HG02981 (cell line): ENCODE measurements at regions not wholly inside any gene's neighbourhood (a gene's known extent, or its start where the extent isn't known, plus 50 kb on each side); places are given as distances from the start of the nearest gene placed in this dataset.
A peak's percentile ranks its signal among the peaks of the same experiment; 100 is the strongest.

Experiments used
- ATAC-seq: cut with Tn5 transposase; IDR thresholded peaks from one replicate; pipeline ENCODE4 v1.9.1; 2021; ENCODE audit warnings: mild to moderate bottlenecking, moderate library complexity; ENCODE audit not compliant: unreplicated experiment

GRCh38 chr4:123092586-123092985 lies 170.2 kb upstream of the NUDT6 start:
- no peak for ATAC-seq

- ATAC-seq: no peak
Observed at GRCh38 chr4:123093236-123093635, 170.8 kb upstream of the NUDT6 start.

DNA sequence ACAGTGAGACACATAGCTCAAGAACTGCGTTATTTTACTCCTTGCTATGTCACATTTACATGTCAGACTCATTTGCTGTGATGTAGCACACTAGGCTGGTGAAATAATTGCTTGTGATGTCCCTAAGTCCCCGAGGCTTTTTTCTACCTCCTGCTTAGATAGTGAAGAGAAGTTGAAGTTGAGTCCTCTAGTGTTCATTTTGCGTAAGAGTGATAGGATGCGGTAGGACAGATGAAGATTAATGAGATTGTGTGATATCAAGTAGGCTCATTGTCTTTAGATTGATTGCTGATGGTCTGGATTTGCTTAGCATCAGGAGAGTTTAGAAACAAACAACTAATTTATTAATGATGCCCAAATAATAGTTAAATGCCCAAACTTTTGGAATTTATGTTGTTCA lies 173.6 kb upstream of the NUDT6 start:
- ATAC-seq: no peak

DNA sequence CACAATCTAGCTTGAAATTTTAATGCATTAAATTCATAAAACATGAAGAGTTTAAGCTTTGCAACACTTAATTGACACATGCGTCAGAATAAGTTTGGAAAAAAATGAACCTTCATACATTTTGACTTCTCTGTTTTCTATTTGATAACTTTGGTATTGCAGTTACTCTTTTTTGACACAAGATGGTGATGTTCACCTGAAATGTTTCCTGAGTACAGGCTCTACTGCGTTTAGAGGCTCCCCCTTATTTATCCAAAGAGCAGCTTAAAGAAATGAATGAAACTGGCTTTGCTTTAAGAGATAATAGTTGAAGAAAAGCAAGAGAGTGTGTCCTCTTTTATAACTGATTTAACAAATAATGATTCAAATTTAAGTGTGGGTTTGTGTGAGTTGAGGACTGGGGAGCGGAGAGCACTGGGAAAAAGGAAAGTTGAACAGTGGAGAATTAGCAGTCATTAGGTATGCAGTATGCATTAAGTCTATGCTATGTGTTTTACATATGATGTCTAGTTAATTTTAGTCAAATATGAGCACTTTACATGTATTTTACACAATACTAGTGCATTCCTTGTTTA lies 180.6 kb upstream of the NUDT6 start:
- ATAC-seq: peak; percentile 72

GRCh38 chr4:123104310-123105025 lies 182.1 kb upstream of the NUDT6 start:
- no peak for ATAC-seq

GRCh38 chr4:123105026-123105420 lies 182.6 kb upstream of the NUDT6 start:
- no peak for ATAC-seq

DNA sequence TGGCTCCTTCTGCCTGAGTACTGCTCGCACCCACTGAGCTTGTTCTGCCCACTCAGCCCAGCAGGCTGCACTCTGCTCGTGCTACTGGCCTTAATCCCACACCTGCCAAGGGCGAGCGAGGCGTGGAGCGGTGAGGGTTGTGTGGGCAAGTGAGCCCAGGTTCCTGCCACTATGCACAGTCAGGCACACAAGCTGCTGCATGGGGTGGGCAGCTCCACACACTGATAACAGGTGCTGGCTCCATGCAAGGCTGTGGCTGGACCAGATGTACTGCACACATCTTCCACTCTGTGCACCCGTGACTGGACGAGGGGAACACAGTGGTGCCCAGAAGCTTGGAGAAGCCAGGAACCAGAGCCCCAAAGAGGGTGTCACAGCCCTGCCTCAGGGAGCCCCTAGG lies 184.3 kb upstream of the NUDT6 start:
- no peak for ATAC-seq

DNA sequence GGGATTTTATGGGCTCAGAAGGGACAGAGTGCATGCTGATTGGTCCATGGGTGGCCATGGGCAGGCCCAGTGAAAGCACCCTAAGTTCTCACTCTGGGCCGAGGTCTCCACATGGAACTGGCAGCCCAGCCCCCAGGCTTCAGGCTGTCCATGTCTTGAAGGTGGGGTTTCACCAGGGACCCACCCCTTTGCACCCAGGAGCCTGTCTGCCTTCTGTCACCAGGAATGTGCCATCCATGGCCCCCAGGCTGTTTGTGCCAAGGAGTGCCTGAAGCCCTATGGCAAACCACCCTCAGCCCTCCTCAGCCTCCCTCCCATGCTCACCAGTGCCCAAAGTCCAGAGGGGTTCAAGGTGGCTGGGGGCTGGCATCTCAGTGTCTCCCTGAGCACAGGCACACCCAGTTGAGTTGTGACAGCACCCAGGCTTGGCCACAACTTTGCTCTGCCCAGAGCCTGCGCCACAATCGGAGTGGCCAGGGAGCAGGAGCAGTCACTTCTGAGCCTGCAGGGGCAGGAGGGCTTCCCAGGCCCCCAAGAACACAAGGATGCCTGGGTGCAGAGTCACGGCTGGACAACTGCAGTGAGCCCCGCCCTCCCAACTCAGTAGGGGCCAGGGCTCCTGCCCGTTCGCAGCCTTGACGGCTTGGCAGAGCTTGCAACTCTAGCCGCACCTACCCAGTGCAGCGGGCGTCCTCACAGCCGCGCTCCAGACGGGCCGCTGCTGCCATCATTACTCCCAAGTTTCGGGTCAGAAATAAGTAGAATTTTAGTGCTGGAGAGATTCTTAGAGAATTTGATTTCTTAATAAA lies 185.3 kb upstream of the NUDT6 start:
- no peak for ATAC-seq

GRCh38 chr4:123109139-123109538 lies 186.7 kb upstream of the NUDT6 start:
- no peak for ATAC-seq

- ATAC-seq: no peak
Observed at GRCh38 chr4:123110147-123110546, 187.8 kb upstream of the NUDT6 start.

- ATAC-seq: no peak
Observed at GRCh38 chr4:123110685-123111084, 188.3 kb upstream of the NUDT6 start.

GRCh38 chr4:123113155-123113554 lies 190.8 kb upstream of the NUDT6 start:
- no peak for ATAC-seq

DNA sequence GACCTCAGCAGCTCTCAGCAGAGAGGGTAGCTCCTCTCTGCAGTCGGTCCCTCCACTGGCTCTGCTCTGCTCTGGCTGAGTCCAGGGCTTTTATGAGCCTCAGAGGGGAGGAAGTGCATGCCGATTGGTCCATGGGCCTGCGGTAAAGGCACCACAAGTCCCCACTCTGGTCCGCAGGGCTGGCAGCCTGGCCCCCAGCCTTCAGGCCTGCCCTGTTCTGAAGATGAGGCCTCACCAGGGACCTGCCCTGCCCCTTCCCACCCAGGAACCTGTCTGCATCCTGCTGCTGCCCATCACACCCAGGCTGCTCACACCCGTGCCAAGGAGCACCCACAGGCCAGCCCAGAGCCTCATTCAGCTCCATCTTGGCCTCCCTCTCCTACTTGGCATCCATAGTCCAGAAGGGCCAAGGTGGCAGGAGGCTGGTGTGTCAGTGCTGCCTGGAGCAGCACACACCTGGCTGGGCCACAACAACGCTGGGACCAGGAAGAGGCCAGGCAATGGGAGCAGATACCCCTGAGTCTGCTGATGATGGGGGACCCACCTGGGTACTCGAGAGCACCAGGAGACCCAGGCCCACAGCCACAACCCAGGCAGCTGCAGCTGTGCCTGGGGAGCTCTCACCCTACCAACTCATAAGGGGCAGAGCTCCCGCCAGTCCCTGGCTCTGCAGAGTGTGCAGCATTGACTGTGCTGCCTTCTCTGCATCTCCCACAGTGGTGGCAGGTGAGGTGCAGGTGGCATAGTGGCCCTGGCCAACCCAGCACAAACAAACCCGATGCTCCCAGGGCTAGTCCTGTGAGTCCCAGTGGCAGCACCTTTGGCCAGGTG lies 191.9 kb upstream of the NUDT6 start:
- no peak for ATAC-seq

- ATAC-seq: no peak
Observed at GRCh38 chr4:123114915-123115756, 192.7 kb upstream of the NUDT6 start.

- no peak for ATAC-seq
Observed at GRCh38 chr4:123116412-123116811, 194.0 kb upstream of the NUDT6 start.

DNA sequence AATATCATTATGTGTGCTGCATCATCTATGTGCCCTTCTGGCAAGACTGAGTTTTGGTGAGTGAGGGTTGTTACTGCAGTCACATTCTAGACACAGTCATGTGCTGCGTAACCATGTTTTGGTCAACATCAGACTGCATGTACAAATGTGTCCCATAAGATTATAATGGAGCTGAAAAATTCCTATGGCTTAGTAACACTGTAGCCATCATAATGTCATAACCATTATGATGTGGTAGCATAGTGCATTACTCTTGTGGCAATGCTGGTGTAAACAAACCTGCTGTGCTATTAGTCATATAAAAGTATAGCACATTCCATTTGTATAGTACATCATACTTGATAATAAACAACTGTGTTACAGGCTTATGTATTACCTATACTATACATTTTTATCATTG lies 198.1 kb upstream of the NUDT6 start:
- no peak for ATAC-seq

DNA sequence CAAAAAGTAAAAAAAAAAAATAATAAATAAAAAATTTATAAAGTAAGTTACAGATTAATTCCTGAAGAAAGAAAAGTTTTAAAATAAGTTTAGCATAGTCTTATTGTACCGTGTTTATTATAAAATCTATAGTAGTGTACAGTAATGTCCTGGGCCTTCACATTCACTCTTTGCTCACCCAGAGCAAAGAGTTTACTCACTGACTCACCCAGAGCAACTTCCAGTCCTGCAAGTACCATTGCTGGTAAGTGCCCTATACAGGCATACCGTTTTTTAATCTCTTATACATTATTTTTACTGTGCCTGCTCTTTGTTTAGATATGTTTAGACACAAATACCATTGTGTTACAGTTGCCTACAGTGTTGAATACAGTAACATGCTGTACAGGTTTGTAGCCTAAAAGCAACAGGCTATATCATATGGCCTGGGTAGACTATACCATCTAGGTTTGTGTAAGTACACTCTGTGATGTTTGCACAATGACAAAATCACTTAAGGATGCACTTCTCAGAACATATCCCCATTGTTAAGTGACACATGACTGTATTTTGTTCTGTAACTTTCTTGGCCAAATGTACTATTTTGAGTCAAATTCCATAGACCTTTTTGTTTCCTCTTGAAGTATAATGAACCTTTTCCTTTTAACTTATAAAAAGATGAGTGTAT lies 199.0 kb upstream of the NUDT6 start:
- ATAC-seq: no peak

GRCh38 chr4:123125477-123125876 lies 203.1 kb upstream of the NUDT6 start:
- no peak for ATAC-seq

GRCh38 chr4:123127218-123127617 lies 204.8 kb upstream of the NUDT6 start:
- ATAC-seq: no peak

DNA sequence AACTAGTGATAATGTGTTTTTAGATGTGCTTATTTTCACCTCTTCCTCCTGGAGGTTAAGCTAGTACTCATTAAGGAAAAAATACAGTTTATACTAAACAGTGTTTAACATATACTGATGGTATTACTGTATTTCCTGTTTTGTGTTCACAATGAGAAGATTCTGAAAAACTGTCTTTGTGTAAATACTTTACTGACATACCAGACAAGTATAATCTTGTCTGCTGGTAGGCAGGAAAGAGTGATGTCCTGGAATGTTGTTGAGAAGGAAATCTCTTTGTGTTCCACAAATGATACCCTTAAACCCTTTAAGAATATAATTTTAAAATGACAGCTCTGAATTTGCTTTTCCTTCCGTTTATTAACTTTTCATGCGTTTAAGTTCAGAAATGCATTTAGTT lies 205.5 kb upstream of the NUDT6 start:
- no peak for ATAC-seq
